ENCODE measurements at regions not wholly inside any gene's neighbourhood (a gene's known extent, or its start where the extent isn't known, plus 50 kb on each side); places are given as distances from the start of the nearest gene placed in this dataset.

- TF ChIP-seq CTCF (IDR thresholded peaks at IDR 0.05) (no peak), ZBTB21 (CRISPR knock-in tag; IDR thresholded peaks at IDR 0.05; ENCODE audit: borderline replicate concordance) (no peak), MAX (CRISPR knock-in tag; IDR thresholded peaks at IDR 0.05) (no peak)
Measured at GRCh38 chr13:54928071-54928470, 1899.5 kb downstream of the OLFM4 start.
